Spleen (tissue), 11 donors: ENCODE measurements at regions not wholly inside any gene's neighbourhood (a gene's known extent, or its start where the extent isn't known, plus 50 kb on each side); places are given as distances from the start of the nearest gene placed in this dataset.

Experiments used
- DNase-seq: peaks from one replicate; pipeline ENCODE4 v3.0.0-alpha.2; 2020
- H3K27ac ChIP-seq, 8 donors: fragments of 200-600 bp; sonication (generic) in 7 of 8; 1 replicate in 4 of 8; 2 replicates in 4 of 8; pipeline versions ENCODE4 v1.5.0 to v1.8.0; 2016 to 2021; ENCODE audit warnings: inconsistent platforms in 4 of 8, mild to moderate bottlenecking in 4 of 8, moderate library complexity in 1 of 8
- H3K27me3 ChIP-seq, 7 donors: fragments of 200-600 bp; sonication (generic) in 6 of 7; replicated peaks in 1 of 7; 1 replicate in 4 of 7; 2 replicates in 3 of 7; pipeline versions ENCODE4 v1.5.0 to v1.8.0; 2016 to 2021; ENCODE audit warnings: inconsistent platforms in 3 of 7, mild to moderate bottlenecking in 1 of 7
- H3K36me3 ChIP-seq, 6 donors: fragments of 200-600 bp; sonication (generic) in 5 of 6; 1 replicate in 4 of 6; 2 replicates in 2 of 6; pipeline versions ENCODE4 v1.5.0 to v1.8.0; 2016 to 2021; ENCODE audit warnings: inconsistent platforms in 2 of 6
- H3K4me1 ChIP-seq, 6 donors: fragments of 200-600 bp; sonication (generic) in 5 of 6; 1 replicate in 3 of 6; 2 replicates in 3 of 6; pipeline versions ENCODE4 v1.5.0 to v1.8.0; 2016 to 2021; ENCODE audit warnings: inconsistent platforms in 3 of 6
- H3K4me3 ChIP-seq, 8 donors: fragments of 200-600 bp; sonication (generic) in 7 of 8; 1 replicate in 4 of 8; 2 replicates in 4 of 8; pipeline versions ENCODE4 v1.5.0 to v1.8.0; 2016 to 2021; ENCODE audit warnings: inconsistent platforms in 4 of 8, mild to moderate bottlenecking in 4 of 8, moderate library complexity in 2 of 8
- H3K9me3 ChIP-seq, 8 donors: fragments of 200-600 bp; sonication (generic) in 7 of 8; 1 replicate in 4 of 8; 2 replicates in 4 of 8; pipeline versions ENCODE4 v1.5.0 to v1.8.0; 2016 to 2021; ENCODE audit warnings: inconsistent platforms in 4 of 8
- CTCF ChIP-seq, 11 experiments: fragments of 200-600 bp in 7 of 11; fragments of 450-650 bp in 4 of 11; sonication (generic) in 4 of 11; IDR thresholded peaks in 8 of 11; conservative IDR thresholded peaks in 3 of 11; 1 replicate in 7 of 11; 2 replicates in 4 of 11; pipeline versions ENCODE4 v1.4.0 to v1.8.0; 2016 to 2021; ENCODE audit warnings: antibody characterized with exemption in 11 of 11, inconsistent platforms in 4 of 11, mild to moderate bottlenecking in 1 of 11
- POLR2A ChIP-seq, 3 donors: fragments of 450-650 bp; IDR thresholded peaks; one replicate each; pipeline ENCODE4 v1.5.1; 2017; ENCODE audit warnings: antibody characterized with exemption in 3 of 3, mild to moderate bottlenecking in 1 of 3
- POLR2AphosphoS5 ChIP-seq, 3 donors: sonication (generic); formaldehyde crosslinking; IDR thresholded peaks; one replicate each; pipeline ENCODE4 v1.5.1; 2017; ENCODE audit warnings: antibody characterized with exemption in 3 of 3
- WGBS, 5 donors: extraction: QIAGEN DNeasy Blood & Tissue Kit in 3 of 5; methylation state at CpG; one replicate each; pipeline versions ENCODE4 v1.1.5 to v1.1.7; 2013 to 2018; 5-methylcytosine and 5-hydroxymethylcytosine counted together
- intact Hi-C: fragments of 100-400 bp; cut with DNase I; formaldehyde crosslinking; loops from one replicate; pipeline ENCODE4 v1.15.0; 2023; ENCODE audit warnings: low total_unique reads
- donor health status: healthy with polysubstance abuse.
- donor health status: DM: no; HTN: no; CAD: no; lungs with moderate emphysema.
- donor health status: DM: no; HTN: no; CAD: no.
- donor health status: Bipolar disorder and iron deficiency.
- donor health status: healthy.
- donor health status: DM: no; HTN: no; CAD: no.
- donor health status: DM: yes; HTN: yes; CAD: no.

- Histone ChIP-seq H3K27ac (no peak overlapping the region), H3K27me3 (no peaks in the 10 kb centered on the region), H3K4me1 (no peaks in the 10 kb centered on the region), H3K9me3 (peaks cover 0 to 19% (median 0%) of the 10 kb centered on the region in 8 donors), H3K36me3 (no peaks in the 10 kb centered on the region), H3K4me3 (no peak overlapping the region)
- TF ChIP-seq POLR2AphosphoS5 (IDR thresholded peaks at IDR 0.05) (no peak), POLR2A (IDR thresholded peaks at IDR 0.05) (no peak), CTCF (IDR thresholded peaks at IDR 0.05 in 8 of 11, conservative IDR thresholded peaks at IDR 0.05 in 3 of 11) (no peak)
- no peak for DNase-seq
- WGBS, 5 donors = 87 to 92% (median 91%) methylated on average over 4 of the region's 4 CpGs
- intact Hi-C loops = no loop called here
Observed at GRCh38 chr17:12222392-12222791, 201.7 kb downstream of the MAP2K4 start.

- H3K27ac ChIP-seq = no peak overlapping the region
- intact Hi-C loops = no loop called here
- H3K27me3 ChIP-seq = no peaks in the 10 kb centered on the region
- H3K4me1 ChIP-seq = no peaks in the 10 kb centered on the region
- DNase-seq = no peak
- no peak overlapping the region for H3K4me3 ChIP-seq
- H3K36me3 ChIP-seq = no peaks in the 10 kb centered on the region
- TF ChIP-seq POLR2AphosphoS5 (IDR thresholded peaks at IDR 0.05) (no peak), CTCF (IDR thresholded peaks at IDR 0.05 in 8 of 11, conservative IDR thresholded peaks at IDR 0.05 in 3 of 11) (no peak), POLR2A (IDR thresholded peaks at IDR 0.05) (no peak)
- no peaks in the 10 kb centered on the region for H3K9me3 ChIP-seq
- 36 to 46% (median 40%) methylated on average over 7 of the region's 7 CpGs for WGBS, 5 donors
Observed at GRCh38 chr17:12227547-12227946, 206.9 kb downstream of the MAP2K4 start.

GRCh38 chr17:12229335-12229734 is 208.7 kb downstream of the MAP2K4 start:
- H3K4me1 ChIP-seq = no peaks in the 10 kb centered on the region
- H3K27ac ChIP-seq = no peak overlapping the region
- no peak for DNase-seq
- TF ChIP-seq POLR2A (IDR thresholded peaks at IDR 0.05) = no peak
- no peak for TF ChIP-seq CTCF (IDR thresholded peaks at IDR 0.05 in 8 of 11, conservative IDR thresholded peaks at IDR 0.05 in 3 of 11)
- TF ChIP-seq POLR2AphosphoS5 (IDR thresholded peaks at IDR 0.05) = no peak
- 78 to 89% (median 80%) methylated on average over 5 of the region's 5 CpGs for WGBS, 5 donors
- intact Hi-C loops = no loop called here
- H3K36me3 ChIP-seq = no peaks in the 10 kb centered on the region
- no peaks in the 10 kb centered on the region for H3K9me3 ChIP-seq
- H3K27me3 ChIP-seq = no peaks in the 10 kb centered on the region
- H3K4me3 ChIP-seq = no peak overlapping the region

- Histone ChIP-seq H3K27ac (no peak overlapping the region), H3K27me3 (no peaks in the 10 kb centered on the region), H3K4me1 (no peaks in the 10 kb centered on the region), H3K9me3 (no peaks in the 10 kb centered on the region), H3K4me3 (no peak overlapping the region), H3K36me3 (no peaks in the 10 kb centered on the region)
- DNase-seq = no peak
- TF ChIP-seq POLR2A (IDR thresholded peaks at IDR 0.05) (no peak), CTCF (IDR thresholded peaks at IDR 0.05 in 8 of 11, conservative IDR thresholded peaks at IDR 0.05 in 3 of 11) (no peak), POLR2AphosphoS5 (IDR thresholded peaks at IDR 0.05) (no peak)
- 57 to 71% (median 64%) methylated on average over 4 of the region's 4 CpGs for WGBS, 5 donors
- intact Hi-C loops = no loop called here
Observed at GRCh38 chr17:12230481-12231354, 210.0 kb downstream of the MAP2K4 start.
